K562 (cell line): ENCODE measurements at regions not wholly inside any gene's neighbourhood (a gene's known extent, or its start where the extent isn't known, plus 50 kb on each side); places are given as distances from the start of the nearest gene placed in this dataset.
A peak's percentile ranks its signal among the peaks of the same experiment; 100 is the strongest.

Source experiments
- ARID1B ChIP-seq: fragments of 450-650 bp; IDR thresholded peaks from 2 replicates; pipeline ENCODE4 v1.6.1; 2016; ENCODE audit warnings: antibody characterized with exemption, mild to moderate bottlenecking, inconsistent platforms
- BACH1 ChIP-seq: fragments of 200-800 bp; sonication (Bioruptor generic); IDR thresholded peaks from 2 replicates; pipeline ENCODE4 v1.6.1; 2016; ENCODE audit warnings: missing genetic modification characterization, missing compliant biosample characterization
- CBX3 ChIP-seq, 2 experiments: IDR thresholded peaks; 1 replicate in 1 of 2; 2 replicates in 1 of 2; pipeline ENCODE4 v1.6.1; 2012; ENCODE audit warnings: inconsistent platforms in 2 of 2, low read length in 2 of 2, borderline replicate concordance in 1 of 2, control low read depth in 1 of 2
- CBX5 ChIP-seq: IDR thresholded peaks from 2 replicates; pipeline ENCODE4 v1.6.1; 2014; ENCODE audit warnings: low read depth, borderline replicate concordance
- ERF ChIP-seq: fragments of 450-650 bp; formaldehyde crosslinking; IDR thresholded peaks from 2 replicates; pipeline ENCODE4 v1.4.0; 2020; ENCODE audit warnings: mild to moderate bottlenecking, mixed read lengths
- GTF2E2 ChIP-seq: fragments of 200-800 bp; sonication (Bioruptor generic); IDR thresholded peaks from 2 replicates; pipeline ENCODE4 v1.6.1; 2016; ENCODE audit warnings: missing genetic modification characterization, missing compliant biosample characterization
- HMGN3 ChIP-seq: IDR thresholded peaks from 2 replicates; pipeline ENCODE4 v1.6.1; 2011; ENCODE audit warnings: borderline replicate concordance, low read depth, mild to moderate bottlenecking, mixed read lengths, low read length; ENCODE audit not compliant: insufficient read length; ENCODE audit errors: extremely low read depth
- KHSRP ChIP-seq: fragments of 450-650 bp; IDR thresholded peaks from 2 replicates; pipeline ENCODE4 v1.6.1; 2017
- LARP7 ChIP-seq: fragments of 450-650 bp; IDR thresholded peaks from 2 replicates; pipeline ENCODE4 v1.6.1; 2016
- MAFK ChIP-seq: IDR thresholded peaks from 2 replicates; pipeline ENCODE4 v1.6.1; 2011; ENCODE audit warnings: low read length, improper control_type of control experiment
- MBD2 ChIP-seq: sonication (generic); IDR thresholded peaks from 2 replicates; pipeline ENCODE4 v1.6.1; 2016; ENCODE audit warnings: low read depth, borderline replicate concordance
- NCOA1 ChIP-seq: fragments of 450-650 bp; IDR thresholded peaks from 2 replicates; pipeline ENCODE4 v1.6.1; 2016; ENCODE audit warnings: low read depth
- NFYB ChIP-seq: IDR thresholded peaks from 2 replicates; pipeline ENCODE4 v1.6.1; 2011; ENCODE audit warnings: mild to moderate bottlenecking, moderate library complexity; ENCODE audit not compliant: insufficient read length; ENCODE audit errors: extremely low read depth
- RNF2 ChIP-seq: sonication (generic); IDR thresholded peaks from 2 replicates; pipeline ENCODE4 v1.6.1; 2016
- SAP30 ChIP-seq: fragments of 200-600 bp; sonication (generic); IDR thresholded peaks from 2 replicates; pipeline ENCODE4 v1.6.1; 2012; ENCODE audit warnings: borderline replicate concordance, low read depth, mild to moderate bottlenecking, moderate library complexity, low read length, control low read depth, inconsistent platforms; ENCODE audit not compliant: insufficient read depth, poor library complexity, severe bottlenecking
- SMAD2 ChIP-seq: fragments of 150-350 bp; IDR thresholded peaks from 2 replicates; pipeline ENCODE4 v1.6.1; 2014; ENCODE audit warnings: low read depth, mild to moderate bottlenecking, low read length
- SP1 ChIP-seq: sonication (generic); formaldehyde crosslinking; IDR thresholded peaks from 2 replicates; pipeline ENCODE4 v1.8.1; 2022; ENCODE audit warnings: mild to moderate bottlenecking, missing genetic modification reagents
- ZKSCAN8 ChIP-seq: fragments of 200-800 bp; sonication (Bioruptor generic); IDR thresholded peaks from 2 replicates; pipeline ENCODE4 v1.6.1; 2016; ENCODE audit warnings: missing genetic modification characterization, missing compliant biosample characterization
- ZNF140 ChIP-seq: fragments of 250-450 bp; sonication (Bioruptor Pico); IDR thresholded peaks from 2 replicates; pipeline ENCODE4 v1.8.0; 2021; ENCODE audit warnings: moderate library complexity, mild to moderate bottlenecking, inconsistent platforms
- ZNF212 ChIP-seq: fragments of 450-650 bp; formaldehyde crosslinking; IDR thresholded peaks from 2 replicates; pipeline ENCODE4 v1.4.0; 2020; ENCODE audit warnings: mild to moderate bottlenecking
- ZNF24 ChIP-seq: fragments of 450-650 bp; IDR thresholded peaks from 2 replicates; pipeline ENCODE4 v1.6.1; 2016
- TF ChIP-seq, protein P1 (sequence below): sonication (generic); formaldehyde crosslinking; IDR thresholded peaks from 2 replicates; pipeline ENCODE4 v1.8.1; 2023; ENCODE audit warnings: mild to moderate bottlenecking, missing genetic modification reagents, moderate library complexity
- TF ChIP-seq, protein P2 (sequence below): IDR thresholded peaks from 2 replicates; pipeline ENCODE4 v1.6.1; 2011; ENCODE audit not compliant: insufficient read length; ENCODE audit errors: extremely low read depth
- TF ChIP-seq, protein P3 (sequence below): fragments of 450-650 bp; IDR thresholded peaks from 2 replicates; pipeline ENCODE4 v1.6.1; 2017; ENCODE audit warnings: mild to moderate bottlenecking, moderate library complexity
- TF ChIP-seq, protein P4 (sequence below): fragments of 250-450 bp; sonication (Bioruptor Pico); IDR thresholded peaks from 2 replicates; pipeline ENCODE4 v1.6.1; 2021; ENCODE audit warnings: mild to moderate bottlenecking
- TF ChIP-seq, protein P5 (sequence below): fragments of 250-450 bp; sonication (Bioruptor Pico); IDR thresholded peaks from 2 replicates; pipeline ENCODE4 v1.5.0; 2020; ENCODE audit warnings: mild to moderate bottlenecking, borderline replicate concordance

DNA sequence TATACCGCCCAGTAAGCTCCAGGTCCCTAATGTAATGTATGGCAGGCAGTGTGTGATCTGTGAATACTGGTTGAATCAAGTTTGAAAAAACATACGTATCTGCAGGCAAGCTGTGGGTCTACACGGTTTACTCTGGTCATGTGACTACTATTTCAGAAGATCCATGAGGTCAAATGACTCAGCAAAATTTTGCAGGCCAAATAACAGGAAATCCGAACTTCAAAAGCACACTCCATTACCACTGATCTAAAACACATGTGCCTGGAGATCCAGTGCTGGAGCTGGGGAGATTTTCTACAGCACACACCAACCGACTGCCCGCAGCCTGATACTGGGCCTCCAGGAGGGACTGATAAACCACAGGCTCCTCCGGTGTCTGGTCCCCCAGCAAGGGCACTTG is 64.5 kb upstream of the SLC44A3 start (continued):
- TF ChIP-seq, protein P1, sequence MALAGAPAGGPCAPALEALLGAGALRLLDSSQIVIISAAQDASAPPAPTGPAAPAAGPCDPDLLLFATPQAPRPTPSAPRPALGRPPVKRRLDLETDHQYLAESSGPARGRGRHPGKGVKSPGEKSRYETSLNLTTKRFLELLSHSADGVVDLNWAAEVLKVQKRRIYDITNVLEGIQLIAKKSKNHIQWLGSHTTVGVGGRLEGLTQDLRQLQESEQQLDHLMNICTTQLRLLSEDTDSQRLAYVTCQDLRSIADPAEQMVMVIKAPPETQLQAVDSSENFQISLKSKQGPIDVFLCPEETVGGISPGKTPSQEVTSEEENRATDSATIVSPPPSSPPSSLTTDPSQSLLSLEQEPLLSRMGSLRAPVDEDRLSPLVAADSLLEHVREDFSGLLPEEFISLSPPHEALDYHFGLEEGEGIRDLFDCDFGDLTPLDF (CRISPR knock-in tag) = no peak
- no peak for TF ChIP-seq ZNF212 (CRISPR knock-in tag)
- TF ChIP-seq, protein P2, sequence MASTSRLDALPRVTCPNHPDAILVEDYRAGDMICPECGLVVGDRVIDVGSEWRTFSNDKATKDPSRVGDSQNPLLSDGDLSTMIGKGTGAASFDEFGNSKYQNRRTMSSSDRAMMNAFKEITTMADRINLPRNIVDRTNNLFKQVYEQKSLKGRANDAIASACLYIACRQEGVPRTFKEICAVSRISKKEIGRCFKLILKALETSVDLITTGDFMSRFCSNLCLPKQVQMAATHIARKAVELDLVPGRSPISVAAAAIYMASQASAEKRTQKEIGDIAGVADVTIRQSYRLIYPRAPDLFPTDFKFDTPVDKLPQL = no peak
- TF ChIP-seq, protein P3, sequence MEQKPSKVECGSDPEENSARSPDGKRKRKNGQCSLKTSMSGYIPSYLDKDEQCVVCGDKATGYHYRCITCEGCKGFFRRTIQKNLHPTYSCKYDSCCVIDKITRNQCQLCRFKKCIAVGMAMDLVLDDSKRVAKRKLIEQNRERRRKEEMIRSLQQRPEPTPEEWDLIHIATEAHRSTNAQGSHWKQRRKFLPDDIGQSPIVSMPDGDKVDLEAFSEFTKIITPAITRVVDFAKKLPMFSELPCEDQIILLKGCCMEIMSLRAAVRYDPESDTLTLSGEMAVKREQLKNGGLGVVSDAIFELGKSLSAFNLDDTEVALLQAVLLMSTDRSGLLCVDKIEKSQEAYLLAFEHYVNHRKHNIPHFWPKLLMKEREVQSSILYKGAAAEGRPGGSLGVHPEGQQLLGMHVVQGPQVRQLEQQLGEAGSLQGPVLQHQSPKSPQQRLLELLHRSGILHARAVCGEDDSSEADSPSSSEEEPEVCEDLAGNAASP = no peak
- TF ChIP-seq SP1 = no peak
- TF ChIP-seq LARP7 = no peak
- no peak for TF ChIP-seq ZNF140 (CRISPR knock-in tag)
- no peak for TF ChIP-seq SAP30
- peak; percentile 95 for TF ChIP-seq BACH1
- TF ChIP-seq RNF2 = no peak
- TF ChIP-seq ZKSCAN8 = peak; percentile 48; the same call in 1 of the 2 replicates
- no peak for TF ChIP-seq HMGN3
- no peak for TF ChIP-seq NCOA1
- no peak for TF ChIP-seq NFYB
- TF ChIP-seq CBX5 = no peak
- peak; percentile 48 for TF ChIP-seq ARID1B
- TF ChIP-seq MAFK = peak; percentile 90
- TF ChIP-seq, protein P4, sequence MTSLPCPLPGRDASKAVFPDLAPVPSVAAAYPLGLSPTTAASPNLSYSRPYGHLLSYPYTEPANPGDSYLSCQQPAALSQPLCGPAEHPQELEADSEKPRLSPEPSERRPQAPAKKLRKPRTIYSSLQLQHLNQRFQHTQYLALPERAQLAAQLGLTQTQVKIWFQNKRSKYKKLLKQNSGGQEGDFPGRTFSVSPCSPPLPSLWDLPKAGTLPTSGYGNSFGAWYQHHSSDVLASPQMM = no peak
- no peak for TF ChIP-seq SMAD2
- TF ChIP-seq ERF (CRISPR knock-in tag) = no peak
- no peak for TF ChIP-seq ZNF24
- TF ChIP-seq MBD2 = no peak
- TF ChIP-seq CBX3 (IDR thresholded peaks at IDR 0.05; ENCODE audit: borderline replicate concordance in 1 of 2, low read length in 2 of 2) = peak in 1 of 2 experiments; percentile 72; a peak in 1 of 3 replicates
- no peak for TF ChIP-seq GTF2E2 (tag)
- TF ChIP-seq, protein P5, sequence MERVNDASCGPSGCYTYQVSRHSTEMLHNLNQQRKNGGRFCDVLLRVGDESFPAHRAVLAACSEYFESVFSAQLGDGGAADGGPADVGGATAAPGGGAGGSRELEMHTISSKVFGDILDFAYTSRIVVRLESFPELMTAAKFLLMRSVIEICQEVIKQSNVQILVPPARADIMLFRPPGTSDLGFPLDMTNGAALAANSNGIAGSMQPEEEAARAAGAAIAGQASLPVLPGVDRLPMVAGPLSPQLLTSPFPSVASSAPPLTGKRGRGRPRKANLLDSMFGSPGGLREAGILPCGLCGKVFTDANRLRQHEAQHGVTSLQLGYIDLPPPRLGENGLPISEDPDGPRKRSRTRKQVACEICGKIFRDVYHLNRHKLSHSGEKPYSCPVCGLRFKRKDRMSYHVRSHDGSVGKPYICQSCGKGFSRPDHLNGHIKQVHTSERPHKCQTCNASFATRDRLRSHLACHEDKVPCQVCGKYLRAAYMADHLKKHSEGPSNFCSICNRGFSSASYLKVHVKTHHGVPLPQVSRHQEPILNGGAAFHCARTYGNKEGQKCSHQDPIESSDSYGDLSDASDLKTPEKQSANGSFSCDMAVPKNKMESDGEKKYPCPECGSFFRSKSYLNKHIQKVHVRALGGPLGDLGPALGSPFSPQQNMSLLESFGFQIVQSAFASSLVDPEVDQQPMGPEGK (CRISPR knock-in tag) = no peak
- no peak for TF ChIP-seq KHSRP
